Gastroesophageal sphincter (tissue), 4 donors: ENCODE measurements at regions not wholly inside any gene's neighbourhood (a gene's known extent, or its start where the extent isn't known, plus 50 kb on each side); places are given as distances from the start of the nearest gene placed in this dataset.

Experiments
- ATAC-seq: fragments of 150-250 bp; one replicate; pipeline ENCODE4 v1.9.1; 2016; ENCODE audit warnings: mild to moderate bottlenecking, moderate library complexity
- H3K27ac ChIP-seq, 4 donors: fragments of 200-600 bp; sonication (generic) in 3 of 4; 1 replicate in 3 of 4; 2 replicates in 1 of 4; pipeline ENCODE4 v1.5.1; 2016 to 2019
- H3K27me3 ChIP-seq: fragments of 200-600 bp; sonication (generic); one replicate; pipeline ENCODE4 v1.5.1; 2019
- H3K36me3 ChIP-seq, 2 donors: fragments of 200-600 bp; sonication (generic); one replicate each; pipeline ENCODE4 v1.5.1; 2019; ENCODE audit warnings: control low read depth in 1 of 2
- H3K4me1 ChIP-seq, 3 donors: fragments of 200-600 bp; sonication (generic); 1 replicate in 2 of 3; 2 replicates in 1 of 3; pipeline ENCODE4 v1.5.1; 2016 to 2019; ENCODE audit warnings: control low read depth in 2 of 3
- H3K4me3 ChIP-seq, 2 donors: fragments of 200-600 bp; sonication (generic); one replicate each; pipeline ENCODE4 v1.5.1; 2019; ENCODE audit warnings: mild to moderate bottlenecking in 1 of 2, moderate library complexity in 1 of 2
- H3K9me3 ChIP-seq, 3 donors: fragments of 200-600 bp; sonication (generic); one replicate each; pipeline ENCODE4 v1.5.1; 2017 to 2019; ENCODE audit warnings: control low read depth in 2 of 3
- CTCF ChIP-seq, 4 experiments: fragments of 200-600 bp in 2 of 4; fragments of 450-650 bp in 2 of 4; sonication (generic) in 1 of 4; IDR thresholded peaks; one replicate each; pipeline ENCODE4 v1.5.1; 2017 to 2019; ENCODE audit warnings: antibody characterized with exemption in 4 of 4, mild to moderate bottlenecking in 2 of 4, moderate library complexity in 2 of 4
- EP300 ChIP-seq: sonication (generic); formaldehyde crosslinking; IDR thresholded peaks from one replicate; pipeline ENCODE4 v1.6.1; 2017; ENCODE audit warnings: antibody characterized with exemption, mild to moderate bottlenecking
- POLR2A ChIP-seq, 2 donors: fragments of 450-650 bp; IDR thresholded peaks; one replicate each; pipeline ENCODE4 v1.6.1; 2017; ENCODE audit warnings: antibody characterized with exemption in 2 of 2, mild to moderate bottlenecking in 2 of 2, moderate library complexity in 1 of 2
- POLR2AphosphoS5 ChIP-seq: sonication (generic); formaldehyde crosslinking; IDR thresholded peaks from one replicate; pipeline ENCODE4 v1.6.1; 2017; ENCODE audit warnings: antibody characterized with exemption
- WGBS, 2 donors: methylation state at CpG; one replicate each; pipeline ENCODE4 v1.1.5; 2018; ENCODE audit warnings: low coverage in 1 of 2; 5-methylcytosine and 5-hydroxymethylcytosine counted together

DNA sequence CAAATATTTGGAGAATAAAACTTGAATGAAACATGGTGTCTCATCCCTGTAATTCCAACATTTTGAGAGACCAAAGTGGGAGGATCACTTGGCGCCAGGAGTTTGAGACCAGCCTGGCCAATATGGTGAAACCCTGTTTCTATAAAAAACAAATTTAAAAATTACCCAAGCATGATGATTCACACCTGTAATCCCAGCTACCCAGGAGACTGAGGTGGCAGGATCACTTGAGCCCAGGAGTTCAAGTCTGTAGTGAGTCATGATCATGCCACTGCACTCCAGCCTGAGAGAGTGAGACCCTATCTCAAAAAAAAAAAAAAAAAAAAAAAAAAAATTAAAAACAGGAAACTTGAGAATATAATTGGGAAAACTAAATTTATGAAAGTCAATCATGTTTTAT is 481.1 kb downstream of the SEMA3D start:
- no peak overlapping the region for H3K27ac ChIP-seq
- TF ChIP-seq CTCF (IDR thresholded peaks at IDR 0.05) (no peak), POLR2AphosphoS5 (no peak), EP300 (no peak)
- ATAC-seq = no peak
- no peaks in the 10 kb centered on the region for H3K27me3 ChIP-seq
- H3K4me1 ChIP-seq = no peaks in the 10 kb centered on the region
- H3K36me3 ChIP-seq = no peaks in the 10 kb centered on the region
- H3K4me3 ChIP-seq = no peak overlapping the region
- no peaks in the 10 kb centered on the region for H3K9me3 ChIP-seq
- WGBS, 2 donors = 83 to 100% methylated on average over 1 of the region's 1 CpG

DNA sequence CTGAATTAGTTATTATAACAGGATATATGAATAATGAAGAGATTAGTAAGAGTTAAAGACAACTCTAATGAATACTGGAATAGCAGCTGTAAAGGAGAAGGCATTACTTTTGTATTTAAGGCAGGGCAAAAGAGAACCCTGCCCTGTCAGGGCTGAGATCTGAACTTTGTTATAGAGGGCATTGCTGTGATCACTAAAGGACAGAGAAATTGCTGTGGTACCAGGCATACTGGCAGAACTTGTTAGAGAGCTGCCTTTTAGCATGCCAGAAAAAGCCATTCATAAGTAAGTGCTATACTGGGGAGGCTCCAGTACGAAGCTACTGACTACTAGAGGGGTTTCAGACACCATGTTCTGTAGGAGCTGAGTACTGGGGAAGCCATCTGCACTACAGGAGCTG is 481.8 kb downstream of the SEMA3D start:
- Histone ChIP-seq H3K4me3 (no peak overlapping the region), H3K27me3 (no peaks in the 10 kb centered on the region), H3K36me3 (no peaks in the 10 kb centered on the region), H3K27ac (no peak overlapping the region), H3K4me1 (no peaks in the 10 kb centered on the region), H3K9me3 (no peaks in the 10 kb centered on the region)
- TF ChIP-seq POLR2A (IDR thresholded peaks at IDR 0.05) (no peak), EP300 (no peak), CTCF (IDR thresholded peaks at IDR 0.05) (no peak), POLR2AphosphoS5 (no peak)
- 75 to 80% methylated on average over 1 of the region's 1 CpG for WGBS, 2 donors
- no peak for ATAC-seq

DNA sequence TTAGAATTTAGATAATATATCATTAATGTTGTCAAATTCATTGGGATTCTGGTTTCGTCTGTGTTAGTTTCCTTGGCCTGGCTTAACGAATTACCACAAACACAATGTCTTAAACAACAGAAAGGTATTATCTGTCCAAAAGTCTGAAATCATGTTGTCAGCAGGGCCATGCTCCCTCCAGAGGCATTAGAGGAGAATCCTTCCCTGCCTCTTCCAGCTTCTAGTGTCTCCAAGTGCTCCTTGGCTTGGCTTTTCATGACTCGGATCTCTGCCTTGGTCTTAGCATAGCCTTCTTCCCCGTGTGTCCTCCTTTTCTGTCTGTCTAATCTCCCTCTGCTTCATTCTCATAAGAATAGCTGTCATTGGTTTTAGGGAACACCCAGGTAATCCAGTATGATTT is 482.5 kb downstream of the SEMA3D start:
- no peak for ATAC-seq
- TF ChIP-seq POLR2A (IDR thresholded peaks at IDR 0.05) = no peak
- TF ChIP-seq POLR2AphosphoS5 = no peak
- no peak for TF ChIP-seq EP300
- no peak for TF ChIP-seq CTCF (IDR thresholded peaks at IDR 0.05)
- 75 to 95% methylated on average over 4 of the region's 4 CpGs for WGBS, 2 donors

GRCh38 chr7:84701524-84702306 is 485.1 kb downstream of the SEMA3D start:
- ATAC-seq = peak; percentile 51

More for the DNA sequence above, 482.5 kb downstream of the SEMA3D start:
- no peaks in the 10 kb centered on the region for H3K36me3 ChIP-seq
- H3K27ac ChIP-seq = no peak overlapping the region
- no peaks in the 10 kb centered on the region for H3K27me3 ChIP-seq
- no peaks in the 10 kb centered on the region for H3K9me3 ChIP-seq
- H3K4me3 ChIP-seq = no peak overlapping the region
- no peaks in the 10 kb centered on the region for H3K4me1 ChIP-seq

GRCh38 chr7:84700563-84701370 is 486.1 kb downstream of the SEMA3D start:
- 98 to 100% methylated on average over 2 of the region's 2 CpGs for WGBS, 2 donors
- no peak for TF ChIP-seq POLR2A (IDR thresholded peaks at IDR 0.05)
- H3K4me1 ChIP-seq = no peaks in the 10 kb centered on the region
- no peaks in the 10 kb centered on the region for H3K36me3 ChIP-seq
- no peak for ATAC-seq
- no peak overlapping the region for H3K27ac ChIP-seq
- H3K9me3 ChIP-seq = no peaks in the 10 kb centered on the region
- no peak overlapping the region for H3K4me3 ChIP-seq
- H3K27me3 ChIP-seq = no peaks in the 10 kb centered on the region

More at GRCh38 chr7:84701524-84702306, 485.1 kb downstream of the SEMA3D start:
- Histone ChIP-seq H3K36me3 (no peaks in the 10 kb centered on the region), H3K27ac (no peak overlapping the region), H3K27me3 (no peaks in the 10 kb centered on the region), H3K9me3 (no peaks in the 10 kb centered on the region), H3K4me3 (no peak overlapping the region), H3K4me1 (no peaks in the 10 kb centered on the region)
- no peak for TF ChIP-seq POLR2AphosphoS5
- WGBS, 2 donors = 31 to 42% methylated on average over 6 to 7 of the region's 7 CpGs

GRCh38 chr7:84697506-84697905 is 489.4 kb downstream of the SEMA3D start:
- 39 to 45% methylated on average over 2 of the region's 2 CpGs for WGBS, 2 donors
- TF ChIP-seq POLR2AphosphoS5 (no peak), EP300 (no peak), POLR2A (IDR thresholded peaks at IDR 0.05) (no peak), CTCF (IDR thresholded peaks at IDR 0.05) (no peak)
- no peak for ATAC-seq
- no peaks in the 10 kb centered on the region for H3K4me1 ChIP-seq
- no peak overlapping the region for H3K4me3 ChIP-seq
- no peaks in the 10 kb centered on the region for H3K27me3 ChIP-seq
- H3K36me3 ChIP-seq = no peaks in the 10 kb centered on the region
- H3K27ac ChIP-seq = no peak overlapping the region
- no peaks in the 10 kb centered on the region for H3K9me3 ChIP-seq
